Smooth muscle cell (in vitro differentiated cells): ENCODE measurements at regions not wholly inside any gene's neighbourhood (a gene's known extent, or its start where the extent isn't known, plus 50 kb on each side); places are given as distances from the start of the nearest gene placed in this dataset.

Experiments used
- DNase-seq: peaks from one replicate; lab custom pipeline; 2025; ENCODE audit not compliant: unreplicated experiment; lab: John Stamatoyannopoulos, UW
- H2AFZ ChIP-seq: fragments of 200-600 bp; sonication (generic); 2 replicates; pipeline ENCODE4 v1.6.0; 2016; ENCODE audit warnings: antibody characterized with exemption, low read depth, mild to moderate bottlenecking
- H3F3A ChIP-seq: fragments of 200-600 bp; sonication (generic); 2 replicates; pipeline ENCODE4 v1.6.0; 2017; ENCODE audit warnings: antibody characterized with exemption, low read depth
- H3K27ac ChIP-seq: fragments of 200-600 bp; sonication (generic); 2 replicates; pipeline ENCODE4 v1.5.1; 2016; ENCODE audit warnings: low read depth, mild to moderate bottlenecking
- H3K27me3 ChIP-seq: fragments of 200-600 bp; sonication (generic); 2 replicates; pipeline ENCODE4 v1.6.1; 2016; ENCODE audit warnings: low read depth, mild to moderate bottlenecking
- H3K36me3 ChIP-seq: fragments of 200-600 bp; sonication (generic); 2 replicates; pipeline ENCODE4 v1.5.1; 2016; ENCODE audit warnings: low read depth
- H3K4me1 ChIP-seq: fragments of 200-600 bp; sonication (generic); 2 replicates; pipeline ENCODE4 v1.5.1; 2016; ENCODE audit warnings: low read depth
- H3K4me2 ChIP-seq: fragments of 200-600 bp; sonication (generic); 2 replicates; pipeline ENCODE4 v1.6.0; 2016; ENCODE audit warnings: mild to moderate bottlenecking
- H3K4me3 ChIP-seq: fragments of 200-600 bp; sonication (generic); 2 replicates; pipeline ENCODE4 v1.5.1; 2016; ENCODE audit warnings: mild to moderate bottlenecking
- H3K79me2 ChIP-seq: fragments of 200-600 bp; sonication (generic); 2 replicates; pipeline ENCODE4 v1.6.0; 2016; ENCODE audit warnings: low read depth, mild to moderate bottlenecking
- H3K9ac ChIP-seq: fragments of 200-600 bp; sonication (generic); 2 replicates; pipeline ENCODE4 v1.6.0; 2016; ENCODE audit warnings: low read depth
- H3K9me3 ChIP-seq: fragments of 200-600 bp; sonication (generic); replicated peaks from 2 replicates; pipeline ENCODE4 v1.5.1; 2016; ENCODE audit warnings: low read depth
- H4K20me1 ChIP-seq: fragments of 200-600 bp; sonication (generic); 2 replicates; pipeline ENCODE4 v1.6.0; 2016; ENCODE audit warnings: low read depth
- WGBS: methylation state at CpG from one replicate; pipeline ENCODE4 v1.1.7; 2016; ENCODE audit warnings: low lambda C conversion rate; 5-methylcytosine and 5-hydroxymethylcytosine counted together
- TF ChIP-seq, protein P1 (sequence below): fragments of 200-600 bp; sonication (generic); IDR thresholded peaks from 2 replicates; pipeline ENCODE4 v1.5.1; 2017; ENCODE audit warnings: borderline replicate concordance, mild to moderate bottlenecking, antibody characterized with exemption; ENCODE audit not compliant: insufficient read depth, poor library complexity, severe bottlenecking

DNA sequence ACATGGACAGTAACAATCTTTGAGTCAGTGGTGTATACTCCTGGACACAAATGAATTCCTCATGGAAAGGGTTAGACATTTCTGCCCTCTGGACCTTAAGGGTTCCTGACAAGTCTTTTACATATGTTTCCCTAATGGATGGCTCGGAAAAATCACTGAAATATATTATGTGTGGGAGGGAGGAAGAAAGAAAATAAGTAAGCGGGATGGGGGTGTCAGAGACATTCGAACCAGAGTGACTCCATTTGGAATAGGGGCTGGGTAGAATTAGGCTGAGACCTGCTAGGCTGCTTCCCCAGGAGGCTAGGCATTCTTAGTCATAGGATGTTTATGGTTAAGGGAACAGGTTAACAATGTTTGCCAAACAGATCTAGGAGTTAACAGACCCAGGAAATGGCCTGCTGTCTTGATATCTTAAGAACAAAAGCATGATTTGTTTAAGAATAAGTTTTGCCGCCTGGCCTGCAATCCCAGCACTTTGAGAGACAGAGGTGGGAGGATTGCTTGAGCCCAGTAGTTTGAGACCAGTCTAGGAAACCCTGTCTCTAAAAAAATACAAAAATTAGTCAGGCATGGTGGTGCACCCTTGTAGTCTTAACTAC is 1241.7 kb downstream of the TYW1 start:
- Histone ChIP-seq H3K27ac (no peak overlapping the region), H2AFZ (no peak overlapping the region), H3K4me2 (no peak overlapping the region), H3K36me3 (no peaks in the 10 kb centered on the region), H3F3A (no peaks in the 10 kb centered on the region), H3K4me1 (no peaks in the 10 kb centered on the region), H3K79me2 (no peaks in the 10 kb centered on the region), H4K20me1 (no peaks in the 10 kb centered on the region), H3K4me3 (no peak overlapping the region), H3K27me3 (no peaks in the 10 kb centered on the region), H3K9ac (no peak overlapping the region), H3K9me3 (no peaks in the 10 kb centered on the region)
- TF ChIP-seq, protein P1, sequence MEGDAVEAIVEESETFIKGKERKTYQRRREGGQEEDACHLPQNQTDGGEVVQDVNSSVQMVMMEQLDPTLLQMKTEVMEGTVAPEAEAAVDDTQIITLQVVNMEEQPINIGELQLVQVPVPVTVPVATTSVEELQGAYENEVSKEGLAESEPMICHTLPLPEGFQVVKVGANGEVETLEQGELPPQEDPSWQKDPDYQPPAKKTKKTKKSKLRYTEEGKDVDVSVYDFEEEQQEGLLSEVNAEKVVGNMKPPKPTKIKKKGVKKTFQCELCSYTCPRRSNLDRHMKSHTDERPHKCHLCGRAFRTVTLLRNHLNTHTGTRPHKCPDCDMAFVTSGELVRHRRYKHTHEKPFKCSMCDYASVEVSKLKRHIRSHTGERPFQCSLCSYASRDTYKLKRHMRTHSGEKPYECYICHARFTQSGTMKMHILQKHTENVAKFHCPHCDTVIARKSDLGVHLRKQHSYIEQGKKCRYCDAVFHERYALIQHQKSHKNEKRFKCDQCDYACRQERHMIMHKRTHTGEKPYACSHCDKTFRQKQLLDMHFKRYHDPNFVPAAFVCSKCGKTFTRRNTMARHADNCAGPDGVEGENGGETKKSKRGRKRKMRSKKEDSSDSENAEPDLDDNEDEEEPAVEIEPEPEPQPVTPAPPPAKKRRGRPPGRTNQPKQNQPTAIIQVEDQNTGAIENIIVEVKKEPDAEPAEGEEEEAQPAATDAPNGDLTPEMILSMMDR = no peak
- no peak for DNase-seq
- 54% methylated on average over 4 of the region's 4 CpGs for WGBS

DNA sequence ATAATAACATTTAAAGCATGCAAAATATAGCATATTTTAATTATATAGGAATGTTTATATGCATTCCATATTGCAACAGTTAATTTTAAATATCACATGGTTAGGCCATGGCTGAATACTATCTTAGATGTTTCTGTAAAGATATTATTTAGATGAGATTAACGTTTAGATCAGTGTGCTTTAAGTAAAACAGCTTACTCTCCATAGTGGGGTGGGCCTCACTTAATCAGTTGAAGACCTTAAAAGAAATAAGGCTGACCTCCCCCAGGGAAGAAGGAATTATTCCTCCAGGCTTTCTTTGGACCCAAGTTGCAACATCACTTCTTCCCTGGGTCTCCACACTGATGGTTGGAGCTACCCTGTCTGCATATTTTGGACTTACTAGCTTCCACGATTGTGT is 1246.5 kb downstream of the TYW1 start:
- Histone ChIP-seq H2AFZ (no peak overlapping the region), H4K20me1 (no peaks in the 10 kb centered on the region), H3K4me3 (no peak overlapping the region), H3K4me2 (no peak overlapping the region), H3K79me2 (no peaks in the 10 kb centered on the region), H3K9ac (no peak overlapping the region), H3K36me3 (no peaks in the 10 kb centered on the region), H3K27ac (no peak overlapping the region), H3K9me3 (no peaks in the 10 kb centered on the region), H3K4me1 (no peaks in the 10 kb centered on the region), H3F3A (no peaks in the 10 kb centered on the region), H3K27me3 (no peaks in the 10 kb centered on the region)
- 90% methylated on average over 2 of the region's 2 CpGs for WGBS
- TF ChIP-seq, protein P1 = no peak
- DNase-seq = no peak

DNA sequence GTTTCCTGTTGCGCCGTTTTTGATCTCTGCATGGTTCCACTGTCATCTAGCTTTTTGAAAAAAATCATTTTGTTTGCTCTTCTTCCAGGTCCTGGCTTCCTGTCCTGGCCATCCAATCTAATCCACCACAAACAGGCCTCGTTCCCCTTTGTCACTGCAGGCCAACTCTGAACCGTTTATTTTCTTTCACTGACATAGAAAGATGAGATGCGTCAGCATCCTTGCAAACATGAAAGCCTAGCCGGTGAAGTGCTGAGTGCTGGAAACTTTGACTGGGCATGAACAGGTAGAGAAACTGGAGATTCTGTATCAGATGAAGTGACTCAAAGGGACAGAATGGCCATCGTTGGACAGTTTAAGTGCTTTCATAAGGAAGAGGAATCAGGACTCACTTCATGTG is 1247.8 kb downstream of the TYW1 start:
- Histone ChIP-seq H3K4me2 (no peak overlapping the region), H3K79me2 (no peaks in the 10 kb centered on the region), H3K4me3 (no peak overlapping the region), H3F3A (no peaks in the 10 kb centered on the region), H3K9ac (no peak overlapping the region), H3K4me1 (no peaks in the 10 kb centered on the region), H3K27ac (no peak overlapping the region), H3K36me3 (no peaks in the 10 kb centered on the region), H2AFZ (no peak overlapping the region), H3K27me3 (no peaks in the 10 kb centered on the region), H4K20me1 (no peaks in the 10 kb centered on the region), H3K9me3 (no peaks in the 10 kb centered on the region)
- no peak for DNase-seq
- 93% methylated on average over 7 of the region's 7 CpGs for WGBS
- TF ChIP-seq, protein P1 = no peak

DNA sequence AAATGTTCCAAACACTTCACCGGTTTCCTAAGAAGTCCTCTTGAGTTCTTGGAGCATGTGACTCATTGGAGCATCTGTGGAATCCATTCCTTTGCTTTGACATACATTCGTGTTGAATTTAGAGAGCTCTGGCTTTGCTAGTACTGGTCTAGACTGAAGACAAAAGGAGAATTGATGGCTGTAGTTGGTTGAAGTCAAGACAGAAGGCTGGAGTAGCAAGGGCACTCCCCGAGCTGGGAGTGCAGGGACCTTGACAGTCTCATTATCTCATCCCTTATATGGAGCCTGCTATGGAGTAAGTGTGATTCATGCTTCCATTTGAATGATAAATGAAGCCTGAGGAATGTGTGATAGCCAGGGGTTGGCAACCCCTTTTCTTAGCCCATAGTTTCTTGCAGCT is 1249.1 kb downstream of the TYW1 start:
- no peaks in the 10 kb centered on the region for H3F3A ChIP-seq
- TF ChIP-seq, protein P1 = no peak
- 2% methylated on average over 3 of the region's 3 CpGs for WGBS
- H3K4me1 ChIP-seq = no peaks in the 10 kb centered on the region
- peak overlapping the region; percentile 44 for H3K4me2 ChIP-seq
- no peaks in the 10 kb centered on the region for H3K9me3 ChIP-seq
- H3K79me2 ChIP-seq = no peaks in the 10 kb centered on the region
- H2AFZ ChIP-seq = no peak overlapping the region
- peak overlapping the region; percentile 93 for H3K27ac ChIP-seq
- H3K9ac ChIP-seq = peak overlapping the region; percentile 87
- DNase-seq = no peak
- no peak overlapping the region for H3K4me3 ChIP-seq
- no peaks in the 10 kb centered on the region for H4K20me1 ChIP-seq
- no peaks in the 10 kb centered on the region for H3K36me3 ChIP-seq
- H3K27me3 ChIP-seq = no peaks in the 10 kb centered on the region
